ENCODE measurements at regions not wholly inside any gene's neighbourhood (a gene's known extent, or its start where the extent isn't known, plus 50 kb on each side); places are given as distances from the start of the nearest gene placed in this dataset.
A peak's percentile ranks its signal among the peaks of the same experiment; 100 is the strongest.
"Not testable (repeated sequence)": the region's sequence is repeated elsewhere in the genome, so short reads cannot be mapped to it uniquely, and the experiment has no call there.

GRCh38 chr3:102038477-102039142 is 189.3 kb downstream of the NFKBIZ start:
- peak in 1 of 2 donors; percentile 14 for DNase-seq

- DNase-seq = not testable (repeated sequence)
Observed at GRCh38 chr3:102040144-102040543, 190.8 kb downstream of the NFKBIZ start.

GRCh38 chr3:102053375-102053989 is 204.2 kb downstream of the NFKBIZ start:
- DNase-seq = no peak

GRCh38 chr3:102054543-102055080 is 205.3 kb downstream of the NFKBIZ start:
- no peak for DNase-seq

GRCh38 chr3:102057781-102058421 is 208.6 kb downstream of the NFKBIZ start:
- peak; percentile 31 to 64 for DNase-seq

- DNase-seq = peak in 1 of 2 donors; percentile 21
Observed at GRCh38 chr3:102059145-102059943, 210.0 kb downstream of the NFKBIZ start.

- no peak for DNase-seq
Observed at GRCh38 chr3:102060814-102061213, 211.5 kb downstream of the NFKBIZ start.

- no peak for DNase-seq
Observed at GRCh38 chr3:102063572-102063971, 214.3 kb downstream of the NFKBIZ start.

- no peak for DNase-seq
Observed at GRCh38 chr3:102066470-102066869, 217.2 kb downstream of the NFKBIZ start.

- DNase-seq = no peak
Observed at GRCh38 chr3:102068327-102068726, 219.0 kb downstream of the NFKBIZ start.

- no peak for DNase-seq
Observed at GRCh38 chr3:102068736-102069135, 219.4 kb downstream of the NFKBIZ start.

GRCh38 chr3:102069211-102069662 is 219.9 kb downstream of the NFKBIZ start:
- no peak for DNase-seq

- no peak for DNase-seq
Observed at GRCh38 chr3:102074946-102075345, 225.6 kb downstream of the NFKBIZ start.

- DNase-seq = no peak
Observed at GRCh38 chr3:102078401-102078800, 229.1 kb downstream of the NFKBIZ start.

- no peak for DNase-seq
Observed at GRCh38 chr3:102078854-102079808, 229.8 kb downstream of the NFKBIZ start.

GRCh38 chr3:102079809-102080197 is 230.5 kb downstream of the NFKBIZ start:
- no peak for DNase-seq

- DNase-seq = no peak
Observed at GRCh38 chr3:102081572-102082289, 232.4 kb downstream of the NFKBIZ start.

GRCh38 chr3:102083473-102083872 is 234.2 kb downstream of the NFKBIZ start:
- DNase-seq = no peak

GRCh38 chr3:102084006-102084405 is 234.7 kb downstream of the NFKBIZ start:
- DNase-seq = no peak

GRCh38 chr3:102084704-102085103 is 235.4 kb downstream of the NFKBIZ start:
- no peak for DNase-seq
